Activated CD4-positive, alpha-beta T cell treated with anti-CD3 and anti-CD28 coated beads, Interleukin-2, Interleukin-4, amounts not matched to agents 100 ng/mL and 50 ng/mL, durations not matched to agents 16 hours and 8 hours (primary cell): ENCODE measurements at regions not wholly inside any gene's neighbourhood (a gene's known extent, or its start where the extent isn't known, plus 50 kb on each side); places are given as distances from the start of the nearest gene placed in this dataset.

Experiments used
- DNase-seq: peaks from one replicate; pipeline ENCODE4 v3.0.0-alpha.2; 2020; ENCODE audit warnings: low spot score

- no peak for DNase-seq
These were observed 664.7 kb downstream of the INHBA start for GRCh38 chr7:41038211-41038610.

GRCh38 chr7:41037691-41038090, 665.2 kb downstream of the INHBA start:
- DNase-seq = no peak

DNA sequence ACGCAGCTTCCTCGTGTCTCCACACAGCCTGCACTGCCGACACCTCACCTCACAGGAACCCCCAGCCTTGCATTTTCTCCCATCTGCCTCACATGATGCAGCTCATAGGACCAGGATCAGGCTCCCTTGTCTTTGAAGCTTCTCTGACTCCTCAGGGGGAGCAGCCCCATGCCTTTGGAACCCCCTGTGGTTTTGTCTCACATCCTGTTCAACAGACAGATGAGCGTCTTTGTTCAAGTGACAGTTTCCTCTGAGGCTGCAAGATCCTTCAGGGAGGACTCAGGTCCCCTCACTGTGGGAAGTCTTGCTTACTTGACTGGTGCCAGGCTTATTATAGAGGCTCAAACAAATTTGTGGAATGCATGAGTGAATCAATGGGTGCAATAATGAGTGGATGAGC, 667.1 kb downstream of the INHBA start:
- DNase-seq = no peak

DNA sequence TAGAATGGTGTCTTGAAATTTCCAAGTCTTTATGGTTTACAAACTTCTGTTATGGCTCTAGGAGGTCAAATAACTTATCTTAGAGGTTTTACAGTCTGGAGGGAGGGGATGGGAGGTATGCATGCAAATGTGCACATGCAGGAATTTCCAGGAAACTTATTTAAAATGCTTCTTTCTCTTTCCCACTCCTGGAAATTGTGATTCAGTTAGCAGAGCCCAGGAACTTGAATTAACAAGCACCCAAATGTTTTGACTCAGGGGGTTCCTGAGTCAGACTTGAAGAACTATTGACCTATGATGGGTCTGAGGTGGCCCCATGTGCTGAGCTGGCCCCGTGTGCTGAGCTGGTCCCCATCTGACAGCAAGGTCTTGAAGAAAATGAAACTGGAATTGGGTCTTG, 669.4 kb downstream of the INHBA start:
- no peak for DNase-seq

GRCh38 chr7:41030673-41031072, 672.2 kb downstream of the INHBA start:
- DNase-seq = no peak

DNA sequence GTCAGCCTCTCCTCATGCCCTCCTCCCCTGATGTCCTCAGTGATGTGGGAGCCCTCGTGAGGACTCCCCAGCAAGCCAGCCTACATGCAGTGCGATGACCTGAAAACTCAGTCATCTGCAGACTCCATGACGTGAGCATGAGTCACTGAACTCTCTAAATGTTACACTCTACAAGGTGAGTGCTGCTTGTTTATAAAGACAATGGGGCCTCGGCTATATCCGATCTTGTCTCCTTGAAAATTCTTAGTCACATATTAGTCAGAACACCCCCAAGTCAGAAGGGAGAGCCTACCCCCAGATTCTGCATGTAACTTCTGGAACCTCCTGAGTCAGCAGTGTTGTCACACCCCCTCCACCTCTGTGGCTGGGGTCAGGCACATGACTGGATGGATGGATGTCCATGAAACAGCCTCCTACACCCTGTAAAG, 673.8 kb downstream of the INHBA start:
- no peak for DNase-seq

DNA sequence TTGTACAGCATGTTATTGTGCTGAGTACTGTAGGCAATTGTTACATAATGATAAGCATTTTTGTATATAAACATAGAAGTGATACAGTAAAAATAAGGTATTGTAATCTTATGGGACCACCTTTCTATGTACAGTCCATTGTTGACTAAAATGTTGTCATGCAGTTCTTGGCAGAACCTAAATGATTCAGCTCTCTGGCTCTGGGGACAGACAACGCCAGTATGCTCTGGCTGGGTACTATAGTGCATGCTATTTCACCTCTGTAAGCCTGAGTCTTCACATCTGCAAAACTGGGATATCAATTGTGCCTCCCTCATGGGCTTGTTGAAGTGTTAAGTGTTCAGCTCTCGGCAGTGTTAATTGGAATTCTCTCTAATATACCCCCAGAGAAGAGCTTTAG, 674.3 kb downstream of the INHBA start:
- no peak for DNase-seq

GRCh38 chr7:41027428-41028115, 675.3 kb downstream of the INHBA start:
- no peak for DNase-seq

DNA sequence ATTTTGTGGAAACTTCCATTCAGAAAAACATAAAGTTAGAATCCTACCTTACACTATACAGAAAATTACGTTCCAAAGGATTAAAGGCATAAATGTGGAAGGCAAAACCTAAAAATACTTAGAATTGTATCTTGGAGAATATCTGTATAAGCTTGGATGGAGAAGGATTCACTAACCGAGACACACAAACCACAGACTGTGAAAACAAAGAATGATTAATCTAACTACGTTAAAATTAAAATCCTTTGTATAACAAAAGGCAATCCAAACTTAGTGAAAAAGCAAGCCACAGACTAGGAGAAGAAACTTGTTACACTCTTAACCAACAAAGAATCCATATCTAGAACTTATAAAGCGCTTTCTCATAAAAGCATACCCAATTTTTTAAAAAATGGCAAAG, 678.8 kb downstream of the INHBA start:
- DNase-seq = no peak

DNA sequence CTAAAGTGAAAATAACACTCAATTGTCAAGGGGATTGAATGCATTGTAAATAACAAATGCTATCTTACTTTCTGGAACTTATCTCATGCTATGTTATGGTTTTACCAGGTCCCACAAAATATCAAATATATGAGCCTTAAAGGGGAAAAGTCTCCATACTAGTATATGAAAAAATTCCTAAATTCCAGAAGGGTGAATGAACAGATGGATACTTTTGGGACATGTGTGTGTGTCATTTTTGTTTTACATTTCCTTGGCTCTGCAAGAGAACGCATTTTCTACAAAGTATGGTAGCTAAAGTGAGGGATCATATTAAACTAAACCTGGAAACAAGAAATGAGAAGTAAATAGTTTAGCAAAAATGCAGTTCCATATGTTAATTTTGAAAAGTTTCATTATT, 682.8 kb downstream of the INHBA start:
- no peak for DNase-seq

DNA sequence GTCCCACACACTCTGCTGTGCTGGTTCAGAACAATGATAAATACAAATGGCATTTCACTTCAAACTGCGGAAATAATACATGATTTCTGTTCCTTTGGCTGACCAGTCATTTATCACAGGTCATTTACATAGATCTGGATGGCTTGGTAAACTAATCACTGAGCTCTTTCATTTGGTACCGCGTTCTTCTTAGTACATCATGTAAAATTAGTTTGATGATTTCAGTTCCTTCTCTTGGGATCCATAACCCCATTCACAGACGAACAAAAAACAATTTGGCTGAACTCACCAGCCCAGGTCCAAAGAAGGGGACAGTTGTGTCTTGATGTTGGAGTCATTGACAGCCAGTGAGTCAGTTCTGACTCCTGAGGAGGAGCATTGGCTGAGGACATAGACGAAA, 689.8 kb downstream of the INHBA start:
- DNase-seq = no peak

DNA sequence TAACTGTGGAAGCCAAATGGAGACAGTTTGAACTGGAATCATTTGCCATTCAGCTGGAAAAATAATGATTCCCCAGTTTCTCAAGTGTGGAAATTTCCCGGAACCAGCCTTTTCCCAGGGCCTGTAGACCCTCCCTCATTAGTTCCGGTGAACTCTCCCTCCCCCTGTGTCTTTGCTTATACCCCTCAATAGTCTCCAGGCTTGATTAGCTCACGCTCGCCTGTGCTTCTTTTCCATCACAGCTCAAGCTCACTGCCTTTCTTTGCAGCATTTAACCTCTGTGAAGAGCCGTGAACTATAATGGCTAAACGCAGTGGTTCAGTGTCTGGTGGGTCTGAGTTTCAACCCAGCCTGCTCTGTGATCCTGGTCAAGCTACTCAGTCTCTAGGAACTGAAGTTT, 690.8 kb downstream of the INHBA start:
- DNase-seq = no peak

GRCh38 chr7:41010967-41011366, 691.9 kb downstream of the INHBA start:
- DNase-seq = no peak

DNA sequence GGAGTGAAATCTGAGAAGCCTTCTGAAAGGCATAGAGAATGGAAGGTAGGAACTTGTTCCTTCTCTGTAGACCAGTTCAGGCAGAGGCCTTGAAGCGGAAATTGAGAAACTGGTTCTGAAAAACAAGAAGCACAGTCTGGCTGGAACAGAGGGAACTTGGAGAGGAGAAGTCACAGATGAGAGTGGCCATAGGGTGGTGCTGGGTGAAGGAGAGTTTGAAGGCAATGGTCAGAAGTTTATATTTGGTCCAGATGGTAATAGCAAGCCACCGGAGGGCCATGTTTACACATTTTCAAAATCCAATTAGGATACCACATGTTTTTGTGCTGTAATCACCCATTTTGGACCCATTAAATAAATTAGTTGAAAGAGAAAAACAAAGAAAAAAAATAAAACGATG, 692.5 kb downstream of the INHBA start:
- DNase-seq = no peak

- no peak for DNase-seq
These were observed 695.1 kb downstream of the INHBA start for GRCh38 chr7:41007811-41008210.

DNA sequence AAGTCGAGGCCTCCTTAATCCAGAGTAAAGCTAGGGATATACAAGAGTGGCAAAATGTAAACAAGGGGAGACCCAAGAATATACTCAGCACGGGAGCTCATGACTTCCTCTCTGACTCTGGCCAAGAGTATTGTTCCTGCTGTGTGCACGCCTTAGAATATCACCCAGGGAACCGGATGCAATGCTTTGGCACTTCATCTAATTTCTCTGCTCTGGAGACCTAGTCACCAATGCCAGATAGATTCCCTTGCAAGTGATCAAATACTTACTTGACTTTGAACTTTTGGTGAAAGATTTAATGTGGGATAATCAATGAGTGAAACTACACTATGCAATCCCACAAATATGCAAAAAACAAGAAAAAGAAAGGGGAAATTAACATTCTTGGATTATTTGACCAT, 695.5 kb downstream of the INHBA start:
- DNase-seq = no peak

DNA sequence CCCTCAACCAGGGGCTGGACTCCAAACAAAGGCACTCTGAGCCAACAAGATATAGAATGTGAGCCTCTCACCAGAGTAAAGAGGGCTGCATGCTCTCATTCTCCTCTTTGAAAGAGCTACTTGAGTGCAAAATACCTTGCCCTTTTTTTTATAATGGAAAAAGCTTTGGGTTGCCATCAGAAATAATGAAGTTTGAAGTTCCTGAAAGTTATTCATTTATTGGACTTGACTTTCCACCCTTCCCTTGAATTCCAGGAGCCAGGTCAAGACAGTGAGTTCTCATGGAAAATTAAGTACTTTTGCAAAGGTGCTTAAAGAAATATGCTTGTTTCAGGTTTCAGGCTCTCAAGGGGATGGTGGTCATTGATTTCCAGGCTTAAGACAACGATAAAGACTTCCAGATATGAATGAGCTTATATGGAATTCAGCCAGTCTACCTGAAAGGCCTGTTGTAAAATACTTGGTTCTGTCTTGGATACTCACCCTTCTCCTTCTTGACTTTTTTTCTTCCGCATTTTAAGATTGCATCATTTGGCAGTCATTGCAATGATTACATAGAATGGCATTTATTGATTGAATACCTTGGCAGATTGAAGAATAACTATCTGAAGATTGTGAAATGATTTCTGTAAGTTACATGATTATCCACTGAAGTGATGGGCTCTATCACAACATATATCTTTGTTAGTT, 696.4 kb downstream of the INHBA start:
- DNase-seq = no peak

DNA sequence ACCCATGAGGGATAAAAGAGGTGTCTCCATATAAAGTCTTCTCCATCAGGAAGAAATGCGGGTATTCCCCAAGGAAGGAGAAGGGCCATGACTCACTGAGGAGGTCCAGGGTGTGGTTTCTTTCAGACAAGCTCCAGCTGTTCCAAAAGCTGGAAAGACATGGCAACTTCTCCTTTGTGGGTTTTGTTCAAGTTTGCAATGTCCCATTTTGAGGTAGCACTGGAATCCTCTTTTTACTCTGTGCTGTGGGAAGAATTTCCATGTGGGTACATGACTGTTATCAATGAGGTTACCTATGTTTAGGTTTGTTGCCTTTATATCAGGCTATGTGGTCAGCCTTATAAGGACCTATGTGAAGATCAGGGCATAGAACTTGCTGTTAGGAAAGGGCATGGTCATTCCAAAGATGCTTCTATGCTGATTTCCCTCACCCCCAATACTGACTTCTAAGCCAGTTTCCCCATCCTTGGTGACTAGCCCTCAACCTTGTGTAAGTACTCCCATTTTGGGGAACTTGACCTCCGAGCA, 697.5 kb downstream of the INHBA start:
- no peak for DNase-seq

DNA sequence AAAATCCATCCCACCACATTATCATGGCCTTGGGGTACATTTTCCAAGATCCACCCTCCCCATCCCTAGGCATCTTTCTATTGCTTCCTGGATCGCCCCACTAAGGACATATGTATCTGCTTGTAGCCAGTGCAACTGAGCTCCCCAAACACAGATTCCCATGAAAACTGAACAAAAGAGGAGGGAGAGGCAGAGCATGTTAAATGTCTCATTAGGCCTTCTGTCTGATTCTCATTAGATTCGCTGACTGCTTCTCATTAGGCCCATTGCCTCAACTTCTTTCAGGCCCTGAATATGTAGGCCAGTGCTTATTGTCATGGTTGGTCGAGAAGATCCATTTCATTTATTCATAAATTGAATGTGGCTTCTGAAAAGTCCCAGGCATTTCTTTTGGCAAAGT, 698.9 kb downstream of the INHBA start:
- no peak for DNase-seq

DNA sequence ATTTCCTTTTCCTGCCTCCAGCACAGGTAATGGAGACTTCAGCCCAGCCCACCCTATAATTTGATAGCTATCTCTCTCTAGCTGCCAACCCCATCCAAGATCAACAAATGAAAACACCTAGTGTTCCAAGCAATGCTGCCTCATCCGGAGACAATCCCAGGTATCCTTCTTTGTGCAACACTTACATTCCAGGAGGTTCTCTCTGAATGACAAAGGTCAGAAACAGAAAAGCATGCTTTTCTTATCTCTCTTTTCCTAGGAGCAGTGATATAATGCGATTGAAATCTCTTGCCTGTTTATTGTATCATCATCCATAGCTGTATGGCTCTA, 699.3 kb downstream of the INHBA start:
- no peak for DNase-seq

DNA sequence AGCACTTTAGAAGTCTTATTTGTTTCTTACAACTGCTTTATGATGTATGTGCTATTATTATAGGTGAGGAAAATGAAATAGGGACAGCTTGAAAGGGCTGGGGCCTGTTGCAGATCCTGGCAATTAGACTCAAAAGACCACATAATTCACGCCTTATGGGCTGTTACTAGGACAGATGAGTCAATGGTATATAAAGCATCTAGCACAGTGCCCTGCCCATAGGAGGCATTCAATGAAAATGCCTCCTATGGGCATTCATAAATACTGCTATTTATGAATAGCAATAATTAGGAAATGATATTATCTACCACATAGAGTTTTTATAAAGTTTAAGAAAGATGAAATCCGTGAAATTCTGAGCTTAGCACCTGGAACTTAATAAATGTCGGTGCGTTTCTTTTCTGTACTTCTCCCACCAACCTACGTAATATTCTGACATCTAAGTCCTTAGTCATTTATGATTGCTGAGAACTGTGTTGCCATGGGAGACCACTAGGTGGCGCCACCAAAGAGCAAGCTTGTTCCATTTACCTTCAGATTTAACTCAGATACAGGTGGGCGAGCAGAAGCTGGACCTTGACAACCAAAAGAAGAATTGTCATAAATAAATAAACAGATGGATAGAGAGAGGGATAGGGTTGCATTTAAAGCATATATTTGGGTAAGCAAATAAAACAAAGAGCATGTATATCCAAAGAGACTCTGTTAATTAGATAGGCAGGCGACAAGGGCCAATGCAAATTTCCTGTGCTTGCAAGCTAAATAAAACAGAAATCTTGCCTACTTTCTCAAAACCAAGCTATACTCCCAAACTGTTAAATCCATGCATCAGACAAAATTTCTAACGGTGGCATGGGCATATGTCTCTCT, 699.9 kb downstream of the INHBA start:
- peak; percentile 23 for DNase-seq

DNA sequence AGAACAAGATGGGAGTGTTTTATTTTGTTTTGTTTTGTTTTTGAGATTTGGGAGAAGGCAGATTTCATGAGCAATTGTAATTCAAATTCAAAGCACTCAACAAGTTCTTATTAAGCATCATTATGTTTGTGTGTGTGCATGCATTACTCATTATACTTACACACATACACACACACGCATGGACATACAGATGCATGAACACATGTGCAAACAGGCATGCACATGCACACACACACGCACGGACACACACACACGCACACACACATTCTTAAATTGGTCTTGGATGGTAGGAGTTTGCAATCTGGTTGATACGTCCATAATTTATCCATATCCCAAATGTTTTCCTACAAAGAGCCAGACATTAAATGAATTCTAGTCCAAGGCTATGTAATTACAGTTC, 702.8 kb downstream of the INHBA start:
- no peak for DNase-seq

DNA sequence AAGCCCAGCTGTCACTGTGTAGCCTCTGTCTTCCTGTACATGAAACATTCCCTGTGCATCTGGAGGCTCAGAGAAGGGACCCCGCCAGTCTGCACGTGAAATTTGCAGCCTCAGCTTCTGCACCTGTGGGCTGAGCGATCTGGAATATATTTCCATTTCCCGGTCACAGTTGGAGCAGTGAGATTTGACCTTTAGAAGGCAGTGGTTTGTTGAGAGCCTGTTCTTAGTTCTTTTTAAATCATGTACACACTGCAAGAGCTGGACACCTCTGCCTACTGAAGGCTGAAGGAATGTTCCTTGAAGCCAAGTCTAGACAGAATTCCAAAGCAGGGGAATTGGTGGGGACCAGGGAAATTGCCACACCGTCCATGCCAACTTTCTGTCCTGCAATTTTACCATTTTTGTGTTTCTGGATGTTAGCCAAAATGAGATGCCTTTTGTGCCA, 706.6 kb downstream of the INHBA start:
- DNase-seq = no peak
